ENCODE measurements at regions not wholly inside any gene's neighbourhood (a gene's known extent, or its start where the extent isn't known, plus 50 kb on each side); places are given as distances from the start of the nearest gene placed in this dataset.
"Not testable (repeated sequence)": the region's sequence is repeated elsewhere in the genome, so short reads cannot be mapped to it uniquely, and the experiment has no call there.

GRCh38 chr5:17075236-17075635, 139.1 kb upstream of the MYO10 start:
- H3K9me3 Mint-ChIP-seq: peaks cover 4% of the 10 kb centered on the region
- H3K27me3 Mint-ChIP-seq (ENCODE audit: low read depth, poor library complexity): peaks cover 5% of the 10 kb centered on the region
- no peak overlapping the region for H3K27ac Mint-ChIP-seq
- H3K36me3 Mint-ChIP-seq (ENCODE audit: low read depth): no peaks in the 10 kb centered on the region
- no peak for DNase-seq
- H3K4me1 Mint-ChIP-seq: peaks cover 8% of the 10 kb centered on the region
- no peak overlapping the region for H3K4me3 Mint-ChIP-seq
- no peak for TF ChIP-seq CTCF (IDR thresholded peaks at IDR 0.05)

GRCh38 chr5:17076272-17076671, 140.2 kb upstream of the MYO10 start:
- no peaks in the 10 kb centered on the region for H3K4me1 Mint-ChIP-seq
- peaks cover 5% of the 10 kb centered on the region for H3K27me3 Mint-ChIP-seq (ENCODE audit: low read depth, poor library complexity)
- H3K36me3 Mint-ChIP-seq (ENCODE audit: low read depth): no peaks in the 10 kb centered on the region
- H3K4me3 Mint-ChIP-seq: no peak overlapping the region
- H3K9me3 Mint-ChIP-seq: peaks cover 4% of the 10 kb centered on the region
- DNase-seq: no peak
- no peak overlapping the region for H3K27ac Mint-ChIP-seq
- no peak for TF ChIP-seq CTCF (IDR thresholded peaks at IDR 0.05)

GRCh38 chr5:17077440-17078233, 139.8 kb upstream of the BASP1 start:
- Mint-ChIP-seq H3K9me3 (peaks cover 4% of the 10 kb centered on the region), H3K4me3 (no peak overlapping the region), H3K4me1 (no peaks in the 10 kb centered on the region), H3K27me3 (ENCODE audit: low read depth, poor library complexity) (peaks cover 5% of the 10 kb centered on the region), H3K27ac (peak overlapping the region; percentile 10), H3K36me3 (ENCODE audit: low read depth) (no peaks in the 10 kb centered on the region)
- DNase-seq: no peak
- TF ChIP-seq CTCF (IDR thresholded peaks at IDR 0.05): no peak

- peaks cover 2% of the 10 kb centered on the region for H3K4me1 Mint-ChIP-seq
- H3K27me3 Mint-ChIP-seq (ENCODE audit: low read depth, poor library complexity): peaks cover 6% of the 10 kb centered on the region
- no peaks in the 10 kb centered on the region for H3K36me3 Mint-ChIP-seq (ENCODE audit: low read depth)
- H3K4me3 Mint-ChIP-seq: no peak overlapping the region
- H3K9me3 Mint-ChIP-seq: peaks cover 4% of the 10 kb centered on the region
- no peak overlapping the region for H3K27ac Mint-ChIP-seq
- DNase-seq: no peak
- no peak for TF ChIP-seq CTCF (IDR thresholded peaks at IDR 0.05)
These were observed 137.9 kb upstream of the BASP1 start for GRCh38 chr5:17079562-17079961.

- Mint-ChIP-seq H3K4me3 (no peak overlapping the region), H3K27me3 (ENCODE audit: low read depth, poor library complexity) (peaks cover 13% of the 10 kb centered on the region), H3K27ac (no peak overlapping the region), H3K4me1 (peaks cover 6% of the 10 kb centered on the region), H3K9me3 (peaks cover 4% of the 10 kb centered on the region), H3K36me3 (ENCODE audit: low read depth) (no peaks in the 10 kb centered on the region)
- no peak for TF ChIP-seq CTCF (IDR thresholded peaks at IDR 0.05)
- DNase-seq: no peak
These were observed 137.1 kb upstream of the BASP1 start for GRCh38 chr5:17080361-17080760.

GRCh38 chr5:17081142-17081541, 136.3 kb upstream of the BASP1 start:
- Mint-ChIP-seq H3K9me3 (peaks cover 2% of the 10 kb centered on the region), H3K27ac (no peak overlapping the region), H3K27me3 (ENCODE audit: low read depth, poor library complexity) (peaks cover 11% of the 10 kb centered on the region), H3K4me3 (no peak overlapping the region), H3K4me1 (peaks cover 6% of the 10 kb centered on the region), H3K36me3 (ENCODE audit: low read depth) (no peaks in the 10 kb centered on the region)
- no peak for TF ChIP-seq CTCF (IDR thresholded peaks at IDR 0.05)
- DNase-seq: no peak

- not testable (repeated sequence) for H3K36me3 Mint-ChIP-seq (ENCODE audit: low read depth); H3K27ac Mint-ChIP-seq; H3K9me3 Mint-ChIP-seq; H3K4me3 Mint-ChIP-seq; DNase-seq
- Mint-ChIP-seq H3K4me1 (peaks cover 12% of the 10 kb centered on the region), H3K27me3 (ENCODE audit: low read depth, poor library complexity) (peaks cover 16% of the 10 kb centered on the region)
These were observed 134.2 kb upstream of the BASP1 start for GRCh38 chr5:17083276-17083675.

Measured in nephron progenitor cell (in vitro differentiated cells).